ENCODE measurements at regions not wholly inside any gene's neighbourhood (a gene's known extent, or its start where the extent isn't known, plus 50 kb on each side); places are given as distances from the start of the nearest gene placed in this dataset.

- H3K79me2 ChIP-seq (ENCODE audit: control insufficient read depth, insufficient read depth, low read length): no peaks in the 10 kb centered on the region
- BruUV-seq (replicated peaks): no TSS peak
- intact Hi-C loops (cut with micrococcal nuclease) (no loop called here), dilution Hi-C loops (cut with MboI; ENCODE audit: extremely low pct_ligation_motif_present, low sequenced_read_pairs) (no loop called here)
- TF ChIP-seq FOS (IDR thresholded peaks at IDR 0.05; ENCODE audit: borderline replicate concordance, insufficient read depth, low read length) (no peak), POLR2AphosphoS5 (IDR thresholded peaks at IDR 0.05; ENCODE audit: insufficient read depth, low read depth, low read length) (no peak), MYC (IDR thresholded peaks at IDR 0.05; ENCODE audit: low read depth, low read length) (no peak), POLR2A (IDR thresholded peaks at IDR 0.05; ENCODE audit: low read depth, low read length) (no peak), EZH2 (IDR thresholded peaks at IDR 0.05; ENCODE audit: borderline replicate concordance, low read depth, low read length, severe bottlenecking) (no peak)
- TF ChIP-seq, protein P1, sequence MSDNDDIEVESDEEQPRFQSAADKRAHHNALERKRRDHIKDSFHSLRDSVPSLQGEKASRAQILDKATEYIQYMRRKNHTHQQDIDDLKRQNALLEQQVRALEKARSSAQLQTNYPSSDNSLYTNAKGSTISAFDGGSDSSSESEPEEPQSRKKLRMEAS (IDR thresholded peaks at IDR 0.05; ENCODE audit: insufficient read depth, insufficient read length): no peak
- H4K20me1 ChIP-seq (replicated peaks; ENCODE audit: control insufficient read depth, extremely low read depth, insufficient read depth, low read length): no peaks in the 10 kb centered on the region
- no peak overlapping the region for H3K4me2 ChIP-seq (ENCODE audit: insufficient read depth, low read length)
- no peak overlapping the region for H2AFZ ChIP-seq (ENCODE audit: low read depth, low read length)
- H3K9me1 ChIP-seq (replicated peaks; ENCODE audit: control insufficient read depth, extremely low read depth, insufficient read depth, low read length): no peaks in the 10 kb centered on the region
- no peak overlapping the region for H3K9ac ChIP-seq (replicated peaks; ENCODE audit: extremely low read depth, insufficient read depth, low read length)
- no peaks in the 10 kb centered on the region for H3K27me3 ChIP-seq (ENCODE audit: control insufficient read depth in 2 of 2, insufficient read depth in 2 of 2, low read length in 2 of 2)
- ChIA-PET POLR2A (no interaction called here), CTCF (no interaction called here)
- no peaks in the 10 kb centered on the region for H3K9me3 ChIP-seq (replicated peaks; ENCODE audit: control insufficient read depth, insufficient read depth, low read length)
- no peaks in the 10 kb centered on the region for H3K36me3 ChIP-seq (ENCODE audit: control insufficient read depth in 2 of 2, extremely low read depth in 1 of 2, insufficient read depth in 2 of 2, low read length in 2 of 2)
- H3K4me3 ChIP-seq (replicated peaks in 1 of 3; ENCODE audit: insufficient read depth in 1 of 3, low read depth in 1 of 3, low read length in 3 of 3): no peak overlapping the region
- no peak overlapping the region for H3K27ac ChIP-seq (ENCODE audit: insufficient read depth, low read depth, low read length)
- no peak for FAIRE-seq
- no peaks in the 10 kb centered on the region for H3K4me1 ChIP-seq (ENCODE audit: control insufficient read depth, extremely low read depth, insufficient read depth, low read length)
- no peak for DNase-seq (ENCODE audit: low read depth, low spot score)
These were observed 724.7 kb upstream of the TBX3 start for GRCh38 chr12:115408642-115409041.

DNA sequence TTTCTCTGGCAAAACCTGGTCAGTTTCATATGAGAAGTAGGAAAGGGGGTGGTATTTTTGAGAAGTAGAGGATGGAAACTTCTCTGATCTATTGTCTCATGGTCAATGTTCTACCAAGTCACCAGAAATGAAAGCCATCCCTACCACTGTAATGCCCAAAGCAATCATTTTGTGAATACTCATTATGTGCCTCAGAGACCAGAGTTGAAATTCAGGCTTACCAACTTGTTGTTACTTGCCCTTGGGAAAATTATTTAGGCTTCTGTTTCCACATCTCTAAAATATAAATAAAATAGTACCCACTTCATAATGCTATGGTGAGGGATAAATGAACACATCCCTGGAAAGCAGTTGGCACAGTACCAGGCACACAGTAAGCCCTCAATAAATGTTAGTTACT is 723.7 kb upstream of the TBX3 start:
- FAIRE-seq: no peak

More for the DNA sequence above, 723.7 kb upstream of the TBX3 start:
- Histone ChIP-seq H2AFZ (ENCODE audit: low read depth, low read length) (no peak overlapping the region), H3K4me1 (ENCODE audit: control insufficient read depth, extremely low read depth, insufficient read depth, low read length) (no peaks in the 10 kb centered on the region), H3K9ac (replicated peaks; ENCODE audit: extremely low read depth, insufficient read depth, low read length) (no peak overlapping the region), H3K4me2 (ENCODE audit: insufficient read depth, low read length) (no peak overlapping the region), H3K9me1 (replicated peaks; ENCODE audit: control insufficient read depth, extremely low read depth, insufficient read depth, low read length) (no peaks in the 10 kb centered on the region), H3K27me3 (ENCODE audit: control insufficient read depth in 2 of 2, insufficient read depth in 2 of 2, low read length in 2 of 2) (no peaks in the 10 kb centered on the region), H3K4me3 (replicated peaks in 1 of 3; ENCODE audit: insufficient read depth in 1 of 3, low read depth in 1 of 3, low read length in 3 of 3) (no peak overlapping the region), H3K36me3 (ENCODE audit: control insufficient read depth in 2 of 2, extremely low read depth in 1 of 2, insufficient read depth in 2 of 2, low read length in 2 of 2) (no peaks in the 10 kb centered on the region), H3K79me2 (ENCODE audit: control insufficient read depth, insufficient read depth, low read length) (no peaks in the 10 kb centered on the region), H4K20me1 (replicated peaks; ENCODE audit: control insufficient read depth, extremely low read depth, insufficient read depth, low read length) (no peaks in the 10 kb centered on the region), H3K9me3 (replicated peaks; ENCODE audit: control insufficient read depth, insufficient read depth, low read length) (no peaks in the 10 kb centered on the region), H3K27ac (ENCODE audit: insufficient read depth, low read depth, low read length) (no peak overlapping the region)
- dilution Hi-C loops (cut with MboI; ENCODE audit: extremely low pct_ligation_motif_present, low sequenced_read_pairs): no loop called here
- TF ChIP-seq CTCF (IDR thresholded peaks at IDR 0.05; ENCODE audit: extremely low read depth in 1 of 2, insufficient read depth in 1 of 2, low read depth in 1 of 2, low read length in 2 of 2) (no peak), POLR2A (IDR thresholded peaks at IDR 0.05; ENCODE audit: low read depth, low read length) (no peak), GATA2 (IDR thresholded peaks at IDR 0.05; ENCODE audit: insufficient read depth, insufficient read length, low read depth, low read length) (no peak), POLR2AphosphoS5 (IDR thresholded peaks at IDR 0.05; ENCODE audit: insufficient read depth, low read depth, low read length) (no peak)
- BruUV-seq (replicated peaks): no TSS peak
- DNase-seq (ENCODE audit: low read depth, low spot score): no peak
- POLR2A ChIA-PET: no interaction called here
- intact Hi-C loops (cut with micrococcal nuclease): no loop called here
- CTCF ChIA-PET: no interaction called here

Measured in endothelial cell of umbilical vein (primary cell).